Fibroblast of skin of abdomen (primary cell): ENCODE measurements at regions not wholly inside any gene's neighbourhood (a gene's known extent, or its start where the extent isn't known, plus 50 kb on each side); places are given as distances from the start of the nearest gene placed in this dataset.
A peak's percentile ranks its signal among the peaks of the same experiment; 100 is the strongest.

Experiments used
- DNase-seq: peaks from one replicate; pipeline ENCODE4 v3.0.0-alpha.2; 2013

DNA sequence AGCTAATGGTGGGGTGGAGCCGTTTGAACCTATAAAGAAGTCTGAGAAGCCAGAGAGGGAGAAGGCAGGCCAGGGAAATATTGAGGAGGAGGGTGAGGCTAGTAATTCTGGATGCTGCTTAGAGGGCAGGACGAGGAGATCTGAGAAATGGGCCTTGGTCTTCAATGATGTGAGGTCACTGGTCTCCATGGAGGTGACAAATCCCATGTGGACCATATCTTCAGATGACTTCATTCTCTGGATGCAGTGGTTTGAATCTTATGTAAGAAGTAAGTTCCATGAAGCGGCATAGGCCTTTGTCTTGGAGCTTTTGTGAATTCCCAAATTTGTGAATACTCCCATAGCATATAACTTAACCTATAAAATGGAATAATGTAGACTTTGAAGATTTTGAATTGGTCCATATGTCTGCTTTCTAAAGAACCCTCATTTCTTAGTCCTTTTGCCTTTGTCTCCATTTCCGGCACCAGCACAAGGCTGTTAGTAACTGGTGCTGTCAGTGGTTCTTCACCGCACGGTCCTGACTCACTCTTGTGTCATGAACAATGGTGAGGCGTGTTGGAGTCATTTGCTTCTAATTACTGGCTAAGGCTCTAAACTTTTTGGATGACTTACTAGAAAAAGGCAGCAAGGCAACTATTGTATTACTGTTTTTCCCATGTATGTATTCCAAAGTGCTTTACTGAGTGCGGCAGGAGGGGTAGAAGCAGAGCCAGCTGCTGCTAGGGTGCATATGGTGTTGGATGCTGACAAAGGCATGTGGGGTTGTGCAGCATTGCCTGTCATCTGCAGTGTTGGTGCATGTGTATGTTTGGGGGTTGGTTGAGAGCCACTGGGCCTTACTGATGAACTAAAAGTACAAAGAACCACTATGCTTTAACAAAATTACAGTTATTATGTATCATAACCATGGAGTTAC lies 279.3 kb upstream of the C2CD4B start:
- DNase-seq: peak; percentile 99

DNA sequence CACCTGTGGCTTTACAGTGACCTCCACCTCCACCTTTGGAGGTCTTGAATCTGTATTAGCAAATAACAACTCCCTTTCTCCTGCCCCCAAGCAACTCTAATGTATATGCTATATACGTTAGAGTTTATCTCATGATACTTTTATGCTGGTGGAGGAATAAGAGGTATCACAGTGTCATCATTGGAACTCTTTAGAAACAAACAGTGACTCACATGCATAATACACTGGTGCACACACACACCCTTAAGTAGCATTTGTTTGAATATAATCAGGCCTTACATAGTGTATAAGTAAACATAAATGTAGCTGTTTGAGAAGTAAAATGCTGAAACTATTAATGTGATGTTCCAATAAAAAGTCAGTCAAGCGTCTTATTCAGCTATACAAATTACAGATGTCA lies 280.2 kb upstream of the C2CD4B start:
- no peak for DNase-seq

DNA sequence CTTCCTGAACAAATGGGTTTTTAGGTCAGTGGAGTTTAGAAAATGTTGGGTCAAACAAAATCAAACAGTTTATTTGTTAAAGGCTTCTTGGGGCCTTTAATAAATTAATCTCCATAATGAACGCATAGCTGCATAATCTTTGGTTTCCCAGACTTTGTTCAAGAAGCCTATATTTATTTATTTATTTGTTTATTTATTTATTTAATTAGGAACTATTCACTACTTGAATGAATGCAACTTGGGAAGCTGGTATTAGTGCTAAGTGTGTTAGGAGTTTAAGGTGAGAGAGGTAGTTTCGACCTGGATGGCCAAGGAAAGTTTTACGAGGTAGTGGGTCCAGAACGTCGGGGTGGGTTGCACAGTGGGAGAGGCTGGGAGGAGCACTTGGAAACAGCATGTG lies 281.9 kb upstream of the C2CD4B start:
- DNase-seq: no peak

DNA sequence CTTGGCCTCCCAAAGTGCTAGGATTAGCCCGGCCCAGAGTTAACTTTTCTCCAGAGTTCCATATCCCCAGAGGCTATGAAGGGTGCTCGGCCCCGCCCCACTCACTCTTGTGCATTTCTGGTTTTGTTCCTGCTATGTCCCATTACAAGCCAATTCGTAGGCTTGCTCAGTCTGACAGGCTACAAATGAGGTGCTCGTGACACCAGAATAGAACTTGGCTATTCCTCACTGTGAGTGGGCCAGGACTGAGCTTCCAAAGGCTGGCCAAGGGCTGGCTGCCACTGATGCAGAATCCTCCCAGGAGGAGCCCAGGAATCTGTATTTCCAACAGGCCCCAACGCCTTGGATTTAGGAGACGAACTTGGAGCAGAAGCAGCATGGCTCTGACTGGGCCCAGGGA lies 282.7 kb upstream of the C2CD4B start:
- no peak for DNase-seq

DNA sequence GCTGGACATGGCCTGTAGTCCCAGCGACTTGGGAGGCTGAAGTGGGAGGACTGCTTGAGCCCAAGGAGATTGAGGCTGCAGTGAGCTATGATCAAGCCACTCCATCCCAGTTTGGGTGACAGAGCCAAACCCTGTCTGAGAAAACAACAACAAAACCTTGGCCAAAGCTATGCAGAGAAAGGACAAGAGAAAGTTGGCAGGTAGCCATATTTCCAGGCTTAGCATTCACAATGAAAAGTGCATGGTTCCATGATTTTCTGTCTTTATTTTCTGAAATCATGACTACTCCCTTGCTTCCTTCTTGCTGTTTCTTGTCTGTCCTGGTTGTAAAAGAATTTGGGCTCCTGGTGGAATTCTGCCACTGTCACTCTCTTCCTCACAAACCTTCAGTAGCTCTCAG lies 284.6 kb upstream of the C2CD4B start:
- no peak for DNase-seq

DNA sequence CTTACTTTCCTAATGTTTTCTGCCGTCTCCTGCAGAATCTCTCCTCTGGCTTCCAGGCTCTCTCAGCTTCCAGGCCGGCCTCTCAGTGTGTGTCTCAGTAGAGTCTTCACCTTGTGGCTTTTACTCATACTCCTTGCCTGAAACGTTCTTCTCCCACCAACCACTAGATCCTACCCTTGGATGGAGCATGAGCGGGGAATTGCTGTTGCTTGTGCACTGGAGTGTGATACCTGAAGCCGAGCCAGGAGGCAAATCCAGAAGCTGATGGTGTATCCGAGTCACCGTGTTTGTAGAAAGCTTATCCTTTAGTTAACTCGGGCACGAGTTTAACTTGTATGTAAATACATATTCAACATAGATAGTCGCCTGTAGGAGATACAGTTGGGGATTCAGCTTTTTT lies 285.0 kb upstream of the C2CD4B start:
- no peak for DNase-seq

DNA sequence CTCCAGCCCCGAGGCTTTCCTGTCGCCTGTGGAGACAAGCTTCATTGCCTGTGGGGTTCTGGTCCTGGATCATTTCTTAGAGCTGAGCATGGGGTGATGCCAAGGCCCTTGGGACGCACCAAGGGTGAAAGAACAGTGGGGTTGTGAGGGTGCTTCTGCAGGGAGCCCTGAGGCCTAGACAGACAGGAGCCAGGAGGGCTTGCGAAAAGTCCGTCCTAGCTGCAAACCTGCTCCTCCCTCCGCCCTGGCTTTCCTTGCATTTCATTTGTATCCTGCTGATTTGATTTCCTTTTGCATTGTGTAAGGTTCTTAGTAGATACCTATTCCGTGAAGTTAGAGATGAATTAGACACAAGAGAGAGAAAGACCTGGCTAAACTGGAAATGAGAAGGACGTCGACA lies 286.9 kb upstream of the C2CD4B start:
- no peak for DNase-seq

DNA sequence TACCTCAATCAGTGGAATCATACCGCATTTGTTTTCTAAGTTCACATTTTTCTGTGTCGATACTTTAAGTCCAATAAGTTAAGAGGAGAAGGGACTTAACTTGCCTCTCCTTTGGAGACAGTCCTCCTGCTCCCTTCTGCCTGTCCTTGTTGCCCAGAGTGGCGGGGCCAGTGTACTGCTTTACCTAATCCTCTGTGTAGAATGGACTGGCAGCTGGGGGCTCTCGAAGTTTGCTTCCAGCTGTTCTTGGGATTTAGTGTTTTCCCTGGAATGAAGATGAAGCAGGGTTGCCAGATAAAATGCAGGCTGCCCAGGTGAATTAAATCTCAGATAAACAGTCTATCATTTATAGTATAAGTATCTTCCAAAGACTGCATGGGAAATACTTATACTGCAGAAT lies 287.6 kb upstream of the C2CD4B start:
- DNase-seq: no peak

DNA sequence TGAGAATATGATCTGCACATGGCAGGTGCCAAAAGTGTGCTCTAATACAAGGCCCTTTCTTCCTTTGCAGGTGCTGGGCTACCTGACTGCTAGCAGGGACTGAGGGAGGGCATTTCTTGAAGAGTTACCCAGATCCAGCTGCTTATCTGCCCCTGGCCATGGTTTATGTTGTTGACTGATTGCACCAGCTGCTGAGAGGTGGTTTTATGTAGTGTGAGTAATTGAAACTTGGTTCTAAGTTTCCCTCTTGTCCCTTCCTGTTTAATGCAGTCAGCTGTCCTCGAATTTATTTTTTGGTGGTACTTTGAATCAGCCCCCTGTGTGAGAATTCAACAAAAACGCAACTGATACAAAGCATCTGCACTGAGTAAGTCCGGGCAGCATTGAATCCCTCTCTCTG lies 288.3 kb upstream of the C2CD4B start:
- no peak for DNase-seq

DNA sequence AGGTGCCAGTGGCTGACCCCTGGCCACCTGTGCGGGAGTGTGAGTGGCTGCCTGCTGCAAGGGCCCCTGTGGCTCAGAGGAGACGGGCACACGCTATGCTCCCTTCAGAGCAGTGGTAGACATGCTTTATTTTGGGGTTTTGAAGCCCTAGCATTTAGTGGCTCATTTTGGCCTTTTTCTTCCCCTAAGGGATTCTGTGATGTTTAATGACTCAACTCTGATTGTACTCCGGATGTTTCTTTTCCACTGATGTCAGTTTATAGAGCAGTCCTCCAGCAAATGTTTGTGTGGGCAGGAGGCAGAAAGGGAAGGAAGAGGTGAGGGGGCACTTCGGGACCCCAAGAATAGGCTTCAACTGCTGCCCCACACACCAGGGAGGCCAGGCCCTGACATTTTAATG lies 288.9 kb upstream of the C2CD4B start:
- peak; percentile 59 for DNase-seq

DNA sequence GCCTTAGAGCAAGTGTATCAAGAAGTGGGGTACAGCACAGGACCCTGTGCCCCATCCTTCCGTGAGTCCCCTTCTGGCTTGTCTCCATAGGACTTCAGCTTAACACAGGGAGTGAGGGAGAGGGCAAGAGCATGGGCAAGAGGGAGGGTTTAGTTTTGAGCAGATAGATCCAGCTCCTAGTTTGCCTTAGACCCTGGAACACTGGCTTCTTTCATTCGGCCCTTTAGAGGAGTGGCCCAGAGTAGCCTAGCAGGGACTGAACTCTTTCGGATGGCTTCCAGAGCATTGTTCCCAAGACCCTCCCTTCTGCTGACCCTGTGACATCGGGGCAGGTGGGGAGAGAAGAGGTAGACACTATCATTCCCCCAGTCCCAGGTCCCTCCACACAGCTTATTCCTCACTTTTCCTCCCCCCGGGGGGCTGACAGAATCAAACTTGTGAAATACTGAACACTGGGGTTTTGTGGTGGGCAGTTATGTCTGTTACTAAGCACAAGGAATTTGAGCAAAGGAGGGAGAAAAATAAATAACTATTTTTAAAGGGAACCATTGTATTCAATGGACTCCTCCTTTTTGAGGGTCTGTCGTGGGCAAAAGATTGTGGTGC lies 289.6 kb upstream of the C2CD4B start:
- DNase-seq: peak; percentile 62

DNA sequence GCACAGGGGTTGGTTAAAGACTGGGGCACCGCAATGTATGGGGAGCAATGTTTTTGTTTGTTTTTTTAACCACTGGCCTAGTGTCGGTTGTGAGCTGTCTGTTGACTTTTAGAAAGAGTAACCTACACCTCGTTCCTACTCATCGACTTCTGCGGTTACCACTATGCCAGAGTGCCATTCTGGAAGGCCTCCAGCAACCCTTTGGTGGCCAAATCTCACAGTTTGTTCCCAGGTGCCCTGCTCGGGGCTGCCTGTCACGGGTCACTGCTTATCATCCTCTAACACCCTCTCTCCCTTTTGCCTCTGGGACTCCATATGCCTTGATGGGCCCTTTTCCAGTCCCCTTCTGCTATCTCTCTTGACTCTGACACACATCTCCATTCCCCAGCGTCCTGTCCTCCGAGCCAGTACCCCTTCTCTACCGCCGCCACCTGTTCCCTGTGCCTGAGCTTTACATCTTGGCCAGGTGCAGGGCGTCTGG lies 290.4 kb upstream of the C2CD4B start:
- no peak for DNase-seq

DNA sequence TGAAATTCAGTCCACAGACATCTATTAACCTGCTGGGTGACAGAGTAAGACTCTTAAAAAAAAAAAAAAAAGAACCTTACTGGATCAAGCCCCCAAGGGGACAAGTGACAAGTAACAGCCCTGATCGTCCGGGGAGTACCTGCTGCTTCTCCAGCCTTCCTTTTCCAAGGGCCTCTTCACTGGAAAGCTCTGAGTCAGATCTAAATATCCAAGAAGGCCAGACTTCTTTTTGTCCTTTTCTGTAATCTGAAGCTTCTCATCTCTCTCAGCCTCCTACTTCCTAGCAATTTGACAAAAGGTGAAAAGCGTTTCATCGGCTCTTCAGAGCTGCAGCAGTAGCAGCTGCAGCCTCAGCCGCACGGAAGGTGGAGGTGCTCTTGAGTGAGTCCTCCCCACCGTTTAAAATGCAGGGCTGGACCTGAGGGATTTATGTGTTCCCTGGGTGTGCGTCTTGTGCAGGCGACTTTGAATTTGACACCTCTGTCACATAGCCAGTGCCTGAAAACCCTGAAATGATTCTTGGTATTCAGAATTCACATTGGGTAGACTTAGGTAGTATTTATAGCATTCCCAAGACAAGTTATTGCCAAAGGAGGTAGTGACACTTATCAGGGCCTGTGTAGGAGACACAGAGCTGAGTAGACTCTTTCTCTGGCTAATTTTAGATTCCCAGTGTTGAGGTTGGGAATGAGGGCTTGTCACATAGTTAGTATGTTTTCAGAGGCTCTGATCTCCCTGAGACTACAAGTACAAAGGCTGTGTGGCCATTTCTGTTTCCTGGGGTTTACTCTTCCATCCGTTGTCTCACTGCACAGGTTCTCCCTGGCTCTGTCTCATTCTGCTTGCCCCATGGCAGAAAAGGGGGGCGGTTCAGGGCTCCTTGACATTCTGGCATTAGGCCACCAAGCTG lies 291.2 kb upstream of the C2CD4B start:
- no peak for DNase-seq

DNA sequence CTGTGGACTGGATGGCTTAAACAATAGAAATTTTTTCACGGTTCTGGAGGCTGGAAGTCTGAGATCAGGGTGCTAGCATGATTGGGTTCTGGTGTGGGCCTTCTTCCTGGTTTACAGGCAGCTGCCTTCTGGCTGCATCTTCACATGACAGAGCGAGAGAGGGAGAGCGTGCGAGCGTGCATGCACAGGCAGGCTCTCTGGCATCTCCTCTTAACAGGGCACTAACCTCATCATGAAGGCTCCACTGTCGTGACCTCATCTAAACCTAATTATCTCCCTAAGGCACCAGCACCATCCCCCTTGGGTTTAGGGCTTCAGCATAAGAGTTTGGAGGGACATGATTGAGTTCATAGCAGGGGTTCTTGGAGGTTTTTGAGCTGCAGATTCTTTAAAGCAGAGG lies 292.0 kb upstream of the C2CD4B start:
- no peak for DNase-seq

DNA sequence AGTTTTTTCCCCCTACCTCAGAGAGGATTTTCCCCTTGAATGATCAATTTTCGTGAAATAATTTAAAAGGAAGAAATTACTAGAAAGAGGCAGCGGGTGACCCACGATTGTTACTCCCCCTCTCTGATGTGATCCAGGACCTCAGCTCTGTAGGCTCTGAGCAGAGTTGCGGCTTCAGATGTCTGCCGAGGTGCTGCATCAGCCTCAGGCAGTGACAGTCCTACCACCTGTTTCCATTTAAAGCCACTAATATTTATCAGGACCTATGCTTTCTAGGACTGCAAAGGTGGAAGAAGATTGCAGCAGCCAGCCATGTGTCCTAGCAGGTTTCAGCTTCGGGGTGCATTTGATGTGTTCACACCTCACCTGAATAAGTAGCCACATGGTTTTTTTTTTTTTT lies 294.8 kb upstream of the C2CD4B start:
- DNase-seq: no peak

DNA sequence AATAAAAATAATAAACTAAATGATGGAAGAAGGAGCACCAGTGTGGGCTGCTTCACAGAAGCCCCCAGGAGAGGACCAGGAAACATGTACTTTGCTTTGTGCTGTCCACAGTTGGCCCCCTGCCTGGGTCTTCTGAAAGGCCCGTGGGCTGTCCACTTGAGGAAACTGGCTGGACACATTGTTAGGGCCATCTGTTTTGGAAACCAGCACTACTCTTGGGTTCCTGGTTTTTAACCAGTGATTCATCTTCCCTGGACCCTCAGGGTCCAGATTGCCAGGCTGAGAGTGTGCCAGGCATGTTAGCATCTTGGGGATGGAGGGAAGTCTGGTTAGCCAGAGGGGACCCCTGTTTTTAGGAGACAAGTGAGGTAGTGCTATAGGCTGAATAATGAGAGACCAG lies 297.2 kb upstream of the C2CD4B start:
- no peak for DNase-seq

DNA sequence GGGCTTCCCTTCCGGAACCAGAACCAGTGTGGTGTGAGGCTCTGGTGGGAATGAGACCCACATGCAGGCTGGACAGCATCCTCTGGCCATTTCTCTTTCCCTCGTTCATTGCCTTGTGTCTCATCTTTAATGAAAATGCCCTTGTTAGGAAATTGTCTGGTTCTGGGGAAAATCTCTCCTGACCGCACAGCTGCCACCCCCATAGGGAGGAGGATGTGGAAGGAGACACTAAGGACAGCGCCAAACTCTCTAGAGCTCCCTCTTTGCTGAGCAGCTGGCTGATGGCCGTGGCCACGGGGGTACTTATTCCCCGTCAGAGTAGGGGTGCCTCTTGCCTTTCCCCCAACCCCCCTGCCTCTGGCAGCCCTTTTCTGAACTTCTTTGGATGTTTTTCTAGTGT lies 297.6 kb upstream of the C2CD4B start:
- peak; percentile 58 for DNase-seq

DNA sequence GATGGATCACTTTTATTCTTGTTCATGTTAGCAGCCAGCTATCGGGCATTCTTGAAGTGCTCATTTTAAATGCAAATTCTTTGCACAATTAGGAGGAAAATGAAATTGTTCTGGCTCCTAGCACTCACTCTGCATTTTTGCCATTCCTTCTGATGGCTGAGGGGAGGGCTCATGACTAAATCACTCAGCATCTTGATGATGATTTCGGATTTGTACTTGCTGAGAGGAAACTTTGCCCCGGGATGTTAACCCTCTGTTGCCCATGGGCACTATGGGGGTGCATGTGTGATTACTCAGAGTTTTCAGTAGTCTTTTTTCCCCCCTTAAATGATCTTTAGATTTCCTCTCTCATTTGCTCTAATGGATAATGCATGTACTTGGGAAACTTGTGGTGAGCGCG lies 299.6 kb upstream of the C2CD4B start:
- DNase-seq: peak; percentile 92

DNA sequence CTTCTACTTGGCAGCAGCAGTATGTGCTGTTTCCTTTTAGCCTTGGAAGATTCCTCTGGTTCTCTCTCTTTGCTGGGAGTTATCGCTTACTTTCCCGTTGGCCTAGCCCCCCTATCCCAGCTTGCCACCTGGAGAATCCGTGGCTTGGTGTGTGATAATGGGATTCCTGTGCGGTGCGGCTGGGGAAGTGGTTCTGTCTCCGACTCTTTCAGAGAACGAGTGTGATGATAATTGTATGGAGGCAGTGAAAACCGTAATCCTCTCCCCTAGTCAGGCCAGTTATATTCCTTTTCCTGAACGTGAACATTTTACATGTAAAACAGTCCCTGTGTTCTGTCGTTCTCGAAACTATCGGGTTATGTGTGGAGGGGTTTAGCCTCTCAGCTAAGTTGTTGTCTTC lies 300.1 kb upstream of the C2CD4B start:
- DNase-seq: no peak

DNA sequence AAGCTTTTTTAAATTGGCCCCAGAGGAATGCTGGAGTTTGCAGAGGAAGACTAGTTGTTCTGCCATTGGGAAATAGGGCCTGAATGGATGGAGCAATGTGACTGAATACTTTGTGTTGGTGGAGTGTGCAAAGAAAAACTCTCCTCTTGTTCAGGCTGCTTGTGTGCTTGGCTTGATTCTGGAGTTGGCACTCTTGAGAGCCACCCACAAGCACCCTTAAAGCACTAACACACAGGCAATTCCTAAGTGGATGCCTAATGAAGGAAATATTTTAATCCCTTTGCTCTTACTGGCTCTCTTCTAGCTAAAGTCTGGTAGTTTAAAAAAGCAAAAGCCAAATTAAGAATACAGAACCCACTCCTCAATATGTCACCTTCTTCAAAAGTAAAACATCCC lies 304.4 kb upstream of the C2CD4B start:
- peak; percentile 70 for DNase-seq

DNA sequence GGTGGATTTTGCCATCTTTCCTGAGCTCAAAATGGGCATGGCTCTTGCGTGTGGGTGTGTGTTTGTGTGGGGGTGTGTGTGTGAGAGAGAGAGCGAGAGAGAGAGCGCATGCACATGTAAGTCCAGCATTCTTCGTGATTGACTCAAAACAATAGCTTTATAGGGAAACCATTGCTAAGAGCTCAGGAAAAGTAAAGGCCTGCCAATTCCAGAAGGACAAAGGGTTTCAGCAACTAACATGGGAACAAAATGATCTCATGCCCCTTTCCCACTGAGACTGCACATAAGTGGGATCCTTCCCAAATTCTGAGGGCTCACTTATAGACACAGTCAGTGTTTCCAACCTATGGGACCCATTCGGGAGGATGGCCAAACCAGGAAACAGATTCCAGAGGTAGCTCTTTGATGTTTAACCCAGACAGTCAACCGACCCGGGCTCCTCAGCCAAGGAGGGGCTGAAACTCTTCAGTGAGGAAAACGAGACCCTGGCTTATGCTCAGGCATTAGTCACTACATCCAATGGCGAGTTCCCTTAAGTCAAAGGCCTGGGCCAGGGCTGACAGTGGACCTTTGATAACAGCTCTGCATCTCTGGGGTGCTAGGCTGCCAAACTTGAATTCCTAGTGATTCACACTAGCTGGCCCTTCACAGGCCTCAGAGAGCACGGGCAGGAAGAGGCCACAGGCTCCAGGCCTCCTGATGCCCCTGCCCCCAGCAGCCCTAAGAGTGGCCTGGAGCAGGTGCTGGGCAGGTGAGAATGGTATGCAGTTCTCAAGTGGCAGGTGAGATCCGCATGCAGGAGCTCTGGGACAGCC lies 305.0 kb upstream of the C2CD4B start:
- DNase-seq: peak; percentile 93

DNA sequence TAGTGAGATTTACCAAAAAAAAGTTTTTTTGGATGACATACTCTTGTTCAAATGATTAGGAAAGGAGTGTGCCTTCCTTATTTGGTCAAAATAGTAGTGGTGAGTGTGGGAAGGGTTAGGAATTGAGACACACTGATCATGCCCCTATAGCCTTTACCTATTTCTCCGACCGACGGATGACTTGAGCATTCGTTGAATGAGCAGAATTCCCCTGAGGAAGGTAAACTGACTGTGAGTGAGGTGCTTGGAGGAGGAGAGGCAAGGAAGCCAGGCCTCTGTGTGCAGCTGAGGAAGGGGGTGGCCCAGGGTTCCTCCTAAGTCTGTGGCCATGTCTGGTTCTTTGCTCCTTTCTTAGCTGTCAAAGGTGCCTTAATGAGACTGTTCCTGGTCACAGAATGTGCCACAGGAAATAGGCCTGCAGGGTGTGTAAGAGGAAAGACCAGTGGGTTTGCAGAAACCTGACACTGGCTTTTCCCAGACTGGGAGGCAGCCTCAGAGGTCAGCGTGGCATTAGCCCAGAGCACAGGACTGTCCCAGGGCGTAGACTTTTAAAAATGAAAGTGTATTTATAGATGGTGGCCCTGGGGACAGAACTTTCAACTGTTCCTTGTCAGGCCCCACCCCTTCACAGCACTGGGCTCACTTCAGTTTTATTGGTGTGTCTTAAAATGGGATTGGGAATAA lies 307.7 kb upstream of the C2CD4B start:
- DNase-seq: no peak
